Mesodermal cell (in vitro differentiated cells): ENCODE measurements at regions not wholly inside any gene's neighbourhood (a gene's known extent, or its start where the extent isn't known, plus 50 kb on each side); places are given as distances from the start of the nearest gene placed in this dataset.

ENCODE experiments used
- H3K27ac ChIP-seq: 2 replicates; pipeline ENCODE4 v1.7.0; 2013; ENCODE audit warnings: mild to moderate bottlenecking, low read depth, low read length, moderate library complexity; ENCODE audit not compliant: severe bottlenecking
- H3K36me3 ChIP-seq: 2 replicates; pipeline ENCODE4 v1.7.1; 2013; ENCODE audit warnings: mild to moderate bottlenecking, low read length, moderate library complexity; ENCODE audit not compliant: control insufficient read depth, insufficient read depth
- H3K4me1 ChIP-seq: one replicate; pipeline ENCODE4 v1.7.1; 2013; ENCODE audit warnings: mild to moderate bottlenecking, low read length; ENCODE audit not compliant: insufficient read depth, control insufficient read depth, poor library complexity, severe bottlenecking
- H3K4me3 ChIP-seq: 2 replicates; pipeline ENCODE4 v1.7.0; 2013; ENCODE audit warnings: low read length, control low read depth, mild to moderate bottlenecking; ENCODE audit not compliant: insufficient read depth, poor library complexity, severe bottlenecking; ENCODE audit errors: extremely low read depth
- H3K9me3 ChIP-seq: 2 replicates; pipeline ENCODE4 v1.7.1; 2013; ENCODE audit warnings: mild to moderate bottlenecking, low read length, moderate library complexity; ENCODE audit not compliant: control insufficient read depth
- WGBS, 2 experiments: methylation state at CpG; one replicate each; pipeline ENCODE4 v1.1.5; 2013; ENCODE audit warnings: missing lambda C conversion rate in 2 of 2; ENCODE audit not compliant: insufficient coverage in 2 of 2; 5-methylcytosine and 5-hydroxymethylcytosine counted together

DNA sequence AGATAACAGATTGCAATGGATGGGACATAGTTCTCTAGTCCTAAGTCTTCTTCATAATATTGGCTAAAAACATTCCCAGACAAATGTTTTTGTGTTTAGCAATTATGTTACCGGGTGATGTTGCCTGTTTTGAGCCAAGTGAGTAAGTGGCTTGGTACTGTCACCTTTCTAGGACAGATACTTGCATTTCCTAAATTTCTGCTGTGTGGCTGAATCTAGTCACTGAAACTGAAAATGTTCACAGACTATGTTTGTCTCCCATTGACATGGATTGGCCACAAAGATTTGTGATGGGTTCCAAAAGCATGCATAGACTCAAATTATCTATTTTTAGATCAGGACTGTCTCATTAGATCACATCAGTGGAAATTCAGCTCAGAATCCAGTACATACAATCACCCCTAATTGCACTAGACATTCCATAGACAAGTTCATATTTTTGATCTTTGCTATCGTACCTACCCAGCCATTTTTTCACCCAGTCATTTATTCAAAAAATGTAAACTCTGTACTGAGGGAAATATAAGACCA, 1222.1 kb upstream of the AUTS2 start:
- Histone ChIP-seq H3K4me3 (no peak overlapping the region), H3K4me1 (no peaks in the 10 kb centered on the region), H3K9me3 (no peaks in the 10 kb centered on the region), H3K36me3 (no peaks in the 10 kb centered on the region), H3K27ac (no peak overlapping the region)
- WGBS, 2 experiments, result no CpG with 5 or more reads among the region's 2 CpGs

DNA sequence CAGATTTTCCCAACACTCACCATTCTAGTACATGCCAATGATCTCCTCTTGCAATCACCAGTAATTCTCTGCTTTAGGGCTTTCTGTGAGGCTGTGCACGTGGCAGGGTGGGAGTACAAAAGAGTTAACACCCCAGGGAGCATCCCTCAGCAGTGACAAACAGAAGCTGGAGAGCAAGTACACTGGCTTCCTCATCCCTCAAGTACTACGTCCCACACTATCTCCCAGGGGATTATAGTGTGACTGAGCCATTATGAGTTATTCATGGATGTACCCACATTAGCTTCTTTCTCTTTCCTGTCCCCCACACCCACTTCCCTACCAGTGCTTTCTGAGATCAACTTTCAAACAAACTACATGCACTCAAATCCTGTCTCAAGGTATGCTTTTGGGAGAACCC, 1216.5 kb upstream of the AUTS2 start:
- Histone ChIP-seq H3K27ac (no peak overlapping the region), H3K36me3 (no peaks in the 10 kb centered on the region), H3K9me3 (peaks cover 3% of the 10 kb centered on the region), H3K4me3 (no peak overlapping the region), H3K4me1 (no peaks in the 10 kb centered on the region)
- no CpG with 5 or more reads among the region's 2 CpGs for WGBS, 2 experiments

DNA sequence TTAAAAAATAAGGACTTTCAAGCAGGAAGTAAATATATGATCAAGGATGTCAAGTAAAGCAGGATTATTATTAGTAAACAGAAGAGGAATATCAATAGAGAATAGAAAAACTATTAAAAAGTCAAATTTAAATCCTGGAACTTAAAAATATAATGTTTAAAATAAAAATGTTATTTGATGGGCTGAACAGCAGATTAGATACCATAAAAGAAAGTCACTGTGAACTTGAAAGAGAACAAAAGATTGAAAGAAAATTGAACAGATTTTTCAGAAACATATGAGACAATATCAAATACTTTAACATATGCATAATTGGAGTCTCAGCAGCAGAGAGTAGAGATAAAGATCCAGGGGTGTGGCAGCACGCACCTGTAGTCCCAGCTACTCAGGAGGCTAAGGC, 1213.7 kb upstream of the AUTS2 start:
- Histone ChIP-seq H3K27ac (no peak overlapping the region), H3K9me3 (peaks cover 3% of the 10 kb centered on the region), H3K36me3 (no peaks in the 10 kb centered on the region), H3K4me1 (no peaks in the 10 kb centered on the region), H3K4me3 (no peak overlapping the region)
- 100% methylated on average over 1 of the region's 1 CpG for WGBS, 2 experiments

DNA sequence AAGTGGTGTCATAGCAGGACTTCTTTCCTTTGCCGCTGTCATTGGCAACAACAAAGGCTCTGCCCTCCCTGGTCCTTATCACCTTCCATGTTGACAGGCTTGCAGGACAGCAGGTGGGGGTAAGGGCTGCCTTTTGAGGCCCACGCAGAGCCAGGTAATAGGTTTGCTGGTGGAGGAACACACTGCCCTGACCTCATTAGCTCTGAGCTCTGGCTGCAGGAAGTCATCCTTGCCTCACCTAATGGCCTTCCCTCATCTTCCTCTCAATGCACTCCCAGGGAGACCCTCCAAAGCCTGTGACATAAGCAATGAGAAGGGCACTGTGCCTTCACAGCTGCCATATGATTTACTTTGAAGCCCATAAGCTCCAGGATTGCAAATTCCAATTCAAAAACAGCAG, 1205.2 kb upstream of the AUTS2 start:
- no peaks in the 10 kb centered on the region for H3K4me1 ChIP-seq
- 100% methylated on average over 1 of the region's 2 CpGs; no CpG with 5 or more reads in 1 of the 2 experiments for WGBS, 2 experiments
- H3K27ac ChIP-seq, result no peak overlapping the region
- H3K36me3 ChIP-seq, result no peaks in the 10 kb centered on the region
- no peaks in the 10 kb centered on the region for H3K9me3 ChIP-seq
- H3K4me3 ChIP-seq, result no peak overlapping the region

DNA sequence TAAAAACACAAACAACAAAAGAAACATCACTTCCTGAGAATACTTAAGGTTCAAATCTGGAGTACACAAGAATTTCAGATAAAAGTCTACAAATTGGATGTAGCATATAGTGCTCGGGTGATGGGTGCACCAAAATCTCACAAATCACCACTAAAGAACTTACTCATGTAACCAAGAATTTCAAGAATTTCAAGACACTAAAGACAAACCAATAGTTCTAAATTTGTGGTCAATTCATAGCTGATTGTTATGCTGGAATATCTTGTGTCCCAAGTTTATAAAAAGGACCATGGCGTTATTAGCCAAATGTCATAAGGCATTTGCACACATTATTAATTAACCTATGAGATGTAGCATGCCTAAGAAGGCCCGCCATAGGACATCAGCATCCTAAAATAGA, 1204.1 kb upstream of the AUTS2 start:
- 100% methylated on average over 1 of the region's 3 CpGs; no CpG with 5 or more reads in 1 of the 2 experiments for WGBS, 2 experiments
- Histone ChIP-seq H3K4me1 (no peaks in the 10 kb centered on the region), H3K36me3 (no peaks in the 10 kb centered on the region), H3K9me3 (no peaks in the 10 kb centered on the region), H3K27ac (no peak overlapping the region), H3K4me3 (no peak overlapping the region)

DNA sequence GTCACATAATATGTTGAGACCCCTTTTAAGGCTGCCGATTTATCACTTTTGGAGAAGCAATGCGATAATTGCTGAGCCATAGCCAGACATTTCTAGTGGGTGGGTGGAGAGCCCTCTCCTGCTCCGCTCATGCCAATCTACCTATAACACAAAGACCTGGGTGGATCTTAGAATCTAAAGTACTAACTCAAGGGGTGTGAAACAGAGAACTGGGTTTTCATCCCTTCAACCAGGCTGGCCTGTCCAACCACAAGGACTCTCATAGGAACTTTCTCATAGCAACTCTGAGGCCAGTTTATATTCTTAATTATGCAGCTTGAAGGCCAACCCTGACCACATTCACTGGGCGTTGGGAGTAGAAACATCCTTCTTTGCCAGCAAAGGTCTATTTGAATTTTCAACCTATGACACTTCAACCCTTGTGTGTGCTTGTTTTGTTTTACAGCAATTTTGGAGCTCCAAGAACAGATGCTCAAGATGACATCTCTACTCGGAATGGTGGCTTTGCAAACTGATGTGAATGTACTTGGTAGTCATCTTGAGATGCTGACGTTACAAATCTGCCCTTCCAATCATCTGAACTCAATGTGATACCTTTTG, 1198.2 kb upstream of the AUTS2 start:
- Histone ChIP-seq H3K4me3 (no peak overlapping the region), H3K9me3 (no peaks in the 10 kb centered on the region), H3K4me1 (no peaks in the 10 kb centered on the region), H3K36me3 (no peaks in the 10 kb centered on the region), H3K27ac (no peak overlapping the region)
- 94 to 100% methylated on average over 1 to 3 of the region's 6 CpGs for WGBS, 2 experiments

DNA sequence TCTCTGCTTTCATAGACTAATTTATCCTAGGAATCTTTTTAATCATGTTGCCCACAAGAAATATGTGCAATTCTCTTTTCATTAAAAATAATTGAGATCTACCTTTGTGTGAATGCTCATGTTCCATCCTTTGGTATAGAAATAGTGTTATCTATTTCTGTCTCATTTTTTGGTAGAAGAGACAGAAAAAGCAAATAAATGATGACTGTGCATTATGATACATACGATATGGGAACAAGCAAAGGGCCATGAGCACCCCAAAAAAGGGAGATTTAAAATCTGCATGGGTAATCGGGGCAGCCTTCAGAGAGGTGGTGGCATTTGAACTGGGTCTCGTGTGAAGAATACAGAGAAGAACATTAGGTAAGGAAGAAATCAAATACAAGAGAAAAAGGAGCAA, 1197.5 kb upstream of the AUTS2 start:
- Histone ChIP-seq H3K9me3 (no peaks in the 10 kb centered on the region), H3K4me1 (no peaks in the 10 kb centered on the region), H3K36me3 (no peaks in the 10 kb centered on the region), H3K27ac (no peak overlapping the region), H3K4me3 (no peak overlapping the region)
- 88 to 92% methylated on average over 3 of the region's 3 CpGs for WGBS, 2 experiments

DNA sequence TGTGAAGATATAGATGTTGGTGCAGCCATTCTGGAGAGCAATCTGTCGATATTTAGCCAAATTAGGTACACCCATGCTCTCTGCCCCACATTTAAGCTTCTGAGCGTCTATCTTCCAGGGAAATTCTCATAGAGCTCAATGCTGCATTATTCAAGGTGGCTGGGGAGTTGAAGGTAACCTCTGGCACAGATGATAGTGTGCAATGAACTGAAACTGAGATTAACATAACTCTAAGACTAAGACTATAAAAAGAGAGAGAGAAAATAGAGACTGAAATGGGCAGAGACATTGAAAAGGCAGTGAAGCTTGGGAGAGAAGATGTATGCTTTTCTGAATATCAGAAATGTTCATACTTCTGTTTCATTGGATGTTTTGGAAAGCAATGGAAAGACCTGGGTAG, 1197.0 kb upstream of the AUTS2 start:
- H3K36me3 ChIP-seq, result no peaks in the 10 kb centered on the region
- no CpG with 5 or more reads among the region's 2 CpGs for WGBS, 2 experiments

DNA sequence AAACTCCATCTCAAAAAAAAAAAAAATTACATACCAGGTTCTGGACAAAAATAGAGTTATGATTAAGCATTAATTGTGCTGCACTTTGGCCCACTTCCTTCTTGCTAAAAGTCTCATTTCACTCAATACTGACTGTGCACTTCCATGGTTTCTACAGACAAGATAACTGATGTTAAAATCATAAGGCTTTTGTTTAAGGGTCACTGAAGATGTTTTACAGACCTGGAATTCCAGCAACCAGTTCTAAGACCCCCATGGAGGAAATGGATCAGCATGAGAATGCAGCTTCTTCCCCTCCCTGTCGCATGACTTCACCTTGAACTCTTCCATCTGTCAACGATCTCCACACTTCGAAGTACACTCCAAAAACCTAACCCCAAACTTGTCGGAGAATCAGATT, 1191.8 kb upstream of the AUTS2 start:
- Histone ChIP-seq H3K4me3 (no peak overlapping the region), H3K4me1 (no peaks in the 10 kb centered on the region), H3K9me3 (no peaks in the 10 kb centered on the region), H3K36me3 (no peaks in the 10 kb centered on the region), H3K27ac (no peak overlapping the region)
- 68 to 82% methylated on average over 3 to 4 of the region's 4 CpGs for WGBS, 2 experiments

More for the DNA sequence above, 1197.0 kb upstream of the AUTS2 start:
- Histone ChIP-seq H3K27ac (no peak overlapping the region), H3K4me3 (no peak overlapping the region), H3K4me1 (no peaks in the 10 kb centered on the region), H3K9me3 (no peaks in the 10 kb centered on the region)

DNA sequence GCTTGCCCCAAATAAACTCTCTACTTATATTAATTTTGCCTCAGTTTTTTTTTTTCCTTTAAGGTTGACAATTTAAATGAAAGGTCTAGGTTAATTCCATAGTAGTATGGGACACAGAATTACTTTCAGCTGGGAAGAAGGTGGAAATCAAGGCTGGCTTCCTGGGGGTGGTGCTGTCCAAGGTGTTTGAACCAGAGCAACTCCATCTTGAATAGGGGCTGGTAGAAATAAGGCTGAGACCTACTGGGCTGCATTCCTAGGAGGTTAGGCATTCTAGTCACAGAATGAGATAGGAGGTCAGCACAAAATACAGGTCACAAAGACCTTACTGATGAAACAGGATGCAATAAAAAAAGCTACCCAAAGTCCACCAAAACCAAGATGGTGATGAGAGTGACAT, 1190.8 kb upstream of the AUTS2 start:
- no peaks in the 10 kb centered on the region for H3K4me1 ChIP-seq
- H3K9me3 ChIP-seq, result no peaks in the 10 kb centered on the region
- no peak overlapping the region for H3K4me3 ChIP-seq
- no peaks in the 10 kb centered on the region for H3K36me3 ChIP-seq
- no peak overlapping the region for H3K27ac ChIP-seq

DNA sequence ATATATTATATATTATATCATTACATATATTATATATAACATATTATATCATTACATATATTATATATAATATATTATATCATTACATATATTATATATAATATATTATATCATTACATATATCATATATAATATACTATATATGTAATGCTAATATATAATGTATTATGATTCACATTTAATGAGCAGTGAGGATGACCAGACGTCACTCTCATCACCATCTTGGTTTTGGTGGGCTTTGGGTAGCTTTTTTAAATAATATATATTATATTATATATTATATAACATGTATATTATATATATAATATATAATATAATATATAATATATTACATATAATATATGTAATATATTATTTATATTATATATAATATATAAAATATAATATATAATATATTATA, 1189.4 kb upstream of the AUTS2 start:
- no CpG with 5 or more reads among the region's 1 CpG for WGBS, 2 experiments
- Histone ChIP-seq H3K4me1 (no peaks in the 10 kb centered on the region), H3K27ac (no peak overlapping the region), H3K4me3 (no peak overlapping the region), H3K36me3 (no peaks in the 10 kb centered on the region), H3K9me3 (no peaks in the 10 kb centered on the region)
